Aorta (tissue), 5 donors: ENCODE measurements at regions not wholly inside any gene's neighbourhood (a gene's known extent, or its start where the extent isn't known, plus 50 kb on each side); places are given as distances from the start of the nearest gene placed in this dataset.

ENCODE experiments used
- ATAC-seq: fragments of 200-7000 bp; cut with Tn5 transposase; one replicate; pipeline ENCODE4 v1.9.1; 2022; ENCODE audit warnings: moderate library complexity; ENCODE audit not compliant: low FRiP score
- DNase-seq, 2 donors: peaks; one replicate each; pipeline ENCODE4 v3.0.0-alpha.2; 2020
- H3K27ac ChIP-seq, 2 donors: one replicate each; pipeline ENCODE4 v1.5.1; 2013; ENCODE audit warnings: low read length in 2 of 2, mild to moderate bottlenecking in 2 of 2, moderate library complexity in 2 of 2, control low read depth in 1 of 2, inconsistent platforms in 1 of 2, low read depth in 1 of 2
- H3K27me3 ChIP-seq, 2 donors: one replicate each; pipeline ENCODE4 v1.6.1; 2013; ENCODE audit warnings: control low read depth in 1 of 2, low read length in 1 of 2, mild to moderate bottlenecking in 1 of 2, moderate library complexity in 1 of 2; ENCODE audit not compliant: insufficient read depth in 2 of 2, control insufficient read depth in 1 of 2
- H3K36me3 ChIP-seq, 2 donors: one replicate each; pipeline ENCODE4 v1.6.1; 2013; ENCODE audit warnings: control low read depth in 1 of 2, low read length in 1 of 2, mild to moderate bottlenecking in 1 of 2; ENCODE audit not compliant: insufficient read depth in 2 of 2, control insufficient read depth in 1 of 2
- H3K4me1 ChIP-seq, 2 donors: one replicate each; pipeline ENCODE4 v1.6.1; 2013; ENCODE audit warnings: low read length in 2 of 2, control low read depth in 1 of 2, mild to moderate bottlenecking in 1 of 2, moderate library complexity in 1 of 2; ENCODE audit not compliant: insufficient read depth in 2 of 2, control insufficient read depth in 1 of 2
- H3K4me3 ChIP-seq, 2 donors: one replicate each; pipeline ENCODE4 v1.5.1; 2013; ENCODE audit warnings: low read length in 2 of 2, control low read depth in 1 of 2, mild to moderate bottlenecking in 1 of 2
- H3K9me3 ChIP-seq: one replicate; pipeline ENCODE4 v1.6.1; 2013; ENCODE audit warnings: mild to moderate bottlenecking, low read length; ENCODE audit not compliant: control insufficient read depth
- WGBS, 2 donors: extraction: QIAGEN DNeasy Blood & Tissue Kit; methylation state at CpG; one replicate each; pipeline ENCODE4 v1.1.7; 2013; 5-methylcytosine and 5-hydroxymethylcytosine counted together
- intact Hi-C, 2 donors: fragments of 100-400 bp; cut with DNase I; formaldehyde crosslinking; loops; one replicate each; pipeline versions ENCODE4 v1.14.2 to v1.15.0; 2022
- donor health status: healthy with polysubstance abuse.
- donor health status: Bipolar disorder and iron deficiency.
- donor health status: DM: no; HTN: no; CAD: no.
- donor health status: DM: no; HTN: no; CAD: no.
- donor health status: DM: yes; HTN: yes; CAD: no.

GRCh38 chr3:180382638-180383180 is 219.3 kb upstream of the TTC14 start:
- 15 to 21% methylated on average over 2 of the region's 2 CpGs for WGBS, 2 donors
- no peak for DNase-seq

DNA sequence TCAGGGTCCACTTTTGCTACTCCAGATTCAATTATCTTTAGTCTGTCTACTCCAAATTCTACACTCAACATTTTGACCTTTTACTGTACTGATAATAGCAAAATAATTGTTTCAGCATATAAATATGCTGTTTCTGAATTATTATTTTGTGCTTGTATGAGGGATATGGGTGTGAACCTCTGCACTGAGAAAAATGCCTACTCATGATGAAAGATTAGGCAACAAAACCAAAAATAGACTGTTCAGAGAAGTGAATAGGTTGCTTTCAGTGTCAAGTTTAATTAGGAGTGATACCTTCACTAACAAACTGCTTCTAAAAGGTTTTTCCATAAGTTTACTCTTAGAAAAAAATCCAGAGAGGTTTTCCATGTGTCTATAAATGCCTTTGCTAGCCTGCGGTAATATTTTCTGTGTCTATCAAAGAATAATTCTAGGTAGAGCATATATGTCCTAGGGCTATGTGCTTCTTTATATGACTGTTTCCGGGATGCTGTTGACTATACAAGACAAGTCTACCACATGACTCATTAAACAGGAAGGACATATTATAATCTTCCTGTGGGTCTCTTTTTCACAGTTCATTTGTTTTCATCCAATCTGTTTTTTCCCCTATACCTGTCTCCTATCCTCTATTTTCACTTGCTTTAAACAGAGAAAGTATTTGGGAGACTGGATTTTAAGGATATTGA is 218.5 kb upstream of the TTC14 start:
- no peak for ATAC-seq
- H3K27me3 ChIP-seq = no peaks in the 10 kb centered on the region

More at GRCh38 chr3:180382638-180383180, 219.3 kb upstream of the TTC14 start:
- H3K9me3 ChIP-seq = no peaks in the 10 kb centered on the region
- no peaks in the 10 kb centered on the region for H3K27me3 ChIP-seq
- no peak for ATAC-seq
- no peaks in the 10 kb centered on the region for H3K4me1 ChIP-seq
- intact Hi-C loops = no loop called here
- no peak overlapping the region for H3K27ac ChIP-seq
- H3K36me3 ChIP-seq = no peaks in the 10 kb centered on the region
- no peak overlapping the region for H3K4me3 ChIP-seq

DNA sequence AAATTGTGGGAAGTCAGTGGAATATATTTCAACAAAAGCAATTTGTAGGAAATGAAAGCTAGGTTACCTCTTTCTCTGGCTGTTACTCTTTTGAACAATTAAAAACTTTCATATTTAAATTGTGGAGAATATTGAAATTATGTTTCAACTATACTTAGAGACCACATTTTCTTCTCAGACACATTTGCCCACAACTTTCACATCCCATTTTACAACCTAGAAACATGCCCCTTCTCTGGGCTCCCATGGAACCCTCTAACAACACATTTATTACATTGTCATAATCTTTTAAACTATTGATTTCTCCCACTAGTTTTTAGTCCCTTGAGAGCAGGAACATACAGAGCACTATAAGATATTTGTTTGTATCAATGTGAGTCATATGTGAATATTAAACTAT is 211.7 kb upstream of the TTC14 start:
- Histone ChIP-seq H3K27me3 (no peaks in the 10 kb centered on the region), H3K4me1 (no peaks in the 10 kb centered on the region), H3K9me3 (no peaks in the 10 kb centered on the region), H3K36me3 (no peaks in the 10 kb centered on the region), H3K27ac (no peak overlapping the region), H3K4me3 (no peak overlapping the region)
- ATAC-seq (no peak), DNase-seq (no peak)
- intact Hi-C loops = no loop called here

More for the DNA sequence above, 218.5 kb upstream of the TTC14 start:
- 90 to 96% methylated on average over 2 of the region's 2 CpGs for WGBS, 2 donors
- Histone ChIP-seq H3K9me3 (no peaks in the 10 kb centered on the region), H3K36me3 (no peaks in the 10 kb centered on the region), H3K4me3 (no peak overlapping the region), H3K27ac (no peak overlapping the region), H3K4me1 (no peaks in the 10 kb centered on the region)
- intact Hi-C loops = no loop called here
- no peak for DNase-seq

DNA sequence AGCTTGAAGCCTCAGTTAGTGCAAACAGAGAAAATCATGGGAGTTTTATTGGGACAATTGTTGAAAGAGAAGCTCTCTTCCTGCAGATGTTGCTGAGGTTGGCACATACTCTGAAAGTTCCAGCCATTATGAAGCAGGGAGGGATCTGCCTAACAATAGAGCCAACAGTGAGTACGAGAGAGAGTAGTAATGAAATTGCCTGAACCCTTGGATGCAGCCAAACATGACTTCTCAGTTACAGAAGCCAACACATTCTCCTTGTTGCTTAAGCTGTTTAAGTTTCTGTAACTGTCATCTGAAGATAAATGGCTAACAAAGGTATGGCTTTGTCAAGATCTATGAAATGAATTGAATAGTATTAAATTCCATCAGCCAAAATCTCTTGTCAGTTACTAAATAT is 211.0 kb upstream of the TTC14 start:
- Histone ChIP-seq H3K27ac (no peak overlapping the region), H3K27me3 (no peaks in the 10 kb centered on the region), H3K4me3 (no peak overlapping the region), H3K9me3 (no peaks in the 10 kb centered on the region), H3K36me3 (no peaks in the 10 kb centered on the region), H3K4me1 (no peaks in the 10 kb centered on the region)
- DNase-seq = no peak
- ATAC-seq = no peak
- intact Hi-C loops = no loop called here
- 30 to 39% methylated on average over 1 of the region's 1 CpG for WGBS, 2 donors

DNA sequence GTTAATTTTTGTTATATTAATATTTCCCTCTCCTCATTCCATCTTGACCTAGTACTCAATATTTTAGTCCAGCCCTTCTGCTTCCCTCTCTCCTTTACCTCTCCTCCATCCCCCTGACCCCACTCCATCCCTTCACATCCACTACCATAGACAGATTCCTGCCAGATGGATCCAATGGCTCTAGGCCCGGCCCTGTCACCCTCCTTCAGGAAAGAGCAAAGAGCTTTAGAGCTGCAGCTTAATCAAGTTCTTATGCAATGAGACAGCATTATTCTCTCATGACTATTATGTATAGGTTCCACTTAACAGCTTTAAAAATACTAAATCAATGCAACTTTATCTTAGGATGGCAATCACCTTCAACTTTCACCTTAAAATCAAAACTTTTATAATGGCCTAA is 200.7 kb upstream of the TTC14 start:
- H3K27ac ChIP-seq = no peak overlapping the region
- ATAC-seq (no peak), DNase-seq (no peak)
- H3K27me3 ChIP-seq = no peaks in the 10 kb centered on the region
- no peaks in the 10 kb centered on the region for H3K4me1 ChIP-seq
- H3K9me3 ChIP-seq = no peaks in the 10 kb centered on the region
- H3K4me3 ChIP-seq = no peak overlapping the region
- WGBS, 2 donors = 64 to 67% methylated on average over 1 of the region's 1 CpG
- no peaks in the 10 kb centered on the region for H3K36me3 ChIP-seq
- intact Hi-C loops = no loop called here

DNA sequence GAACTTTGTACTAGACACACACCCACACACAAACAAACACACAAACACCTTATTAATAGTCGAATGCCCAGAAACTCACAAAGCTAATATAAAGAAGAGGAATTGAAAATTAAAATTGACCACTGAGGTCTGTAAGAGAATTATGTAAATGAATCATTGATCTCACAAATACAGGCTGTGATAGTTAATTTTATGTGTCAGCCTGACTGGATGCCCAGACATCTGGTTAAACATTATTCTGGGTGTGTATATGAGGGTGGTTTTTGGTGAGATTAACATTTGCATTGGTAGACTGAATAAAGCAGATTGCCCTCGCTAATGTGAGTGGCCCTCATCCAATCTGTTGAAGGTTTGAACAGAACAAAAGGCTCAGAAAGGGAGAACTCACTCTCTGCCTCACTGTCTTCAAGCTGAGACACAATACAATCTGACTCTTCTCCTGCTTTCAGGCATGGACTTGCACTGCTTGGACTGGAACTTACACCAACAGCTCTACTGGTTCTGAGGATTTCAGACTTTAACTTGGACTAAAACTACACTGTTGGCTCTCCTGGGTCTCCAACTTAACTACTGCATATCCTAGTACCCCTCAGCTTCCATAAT is 199.4 kb upstream of the TTC14 start:
- H3K9me3 ChIP-seq = no peaks in the 10 kb centered on the region
- H3K27ac ChIP-seq = no peak overlapping the region
- no peaks in the 10 kb centered on the region for H3K27me3 ChIP-seq
- H3K4me1 ChIP-seq = no peaks in the 10 kb centered on the region
- H3K4me3 ChIP-seq = no peak overlapping the region
- no peaks in the 10 kb centered on the region for H3K36me3 ChIP-seq
- DNase-seq (no peak), ATAC-seq (no peak)
- intact Hi-C loops = no loop called here
- WGBS, 2 donors = 64 to 70% methylated on average over 2 of the region's 2 CpGs

DNA sequence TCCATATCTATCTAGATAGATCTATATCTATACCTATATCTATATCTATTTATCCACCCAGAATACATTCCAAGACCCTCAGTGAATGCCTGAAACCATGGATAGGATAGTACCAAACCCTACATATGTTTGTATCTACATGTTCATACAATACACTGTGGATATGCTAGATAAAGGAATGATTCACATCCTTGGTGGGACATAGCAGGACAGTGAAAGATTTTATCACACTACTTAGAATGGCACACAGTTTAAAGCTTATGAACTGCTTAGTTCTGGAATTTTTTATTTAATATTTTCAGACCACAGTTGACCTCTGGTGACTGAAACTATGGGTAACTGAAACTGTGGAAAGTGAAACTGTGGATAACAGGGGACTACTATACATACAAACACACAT is 198.8 kb upstream of the TTC14 start:
- H3K4me1 ChIP-seq = no peaks in the 10 kb centered on the region
- no peak for DNase-seq
- no peak overlapping the region for H3K4me3 ChIP-seq
- no peaks in the 10 kb centered on the region for H3K27me3 ChIP-seq
- no peaks in the 10 kb centered on the region for H3K36me3 ChIP-seq
- no peak for ATAC-seq
- H3K27ac ChIP-seq = no peak overlapping the region
- no peaks in the 10 kb centered on the region for H3K9me3 ChIP-seq
- intact Hi-C loops = no loop called here

DNA sequence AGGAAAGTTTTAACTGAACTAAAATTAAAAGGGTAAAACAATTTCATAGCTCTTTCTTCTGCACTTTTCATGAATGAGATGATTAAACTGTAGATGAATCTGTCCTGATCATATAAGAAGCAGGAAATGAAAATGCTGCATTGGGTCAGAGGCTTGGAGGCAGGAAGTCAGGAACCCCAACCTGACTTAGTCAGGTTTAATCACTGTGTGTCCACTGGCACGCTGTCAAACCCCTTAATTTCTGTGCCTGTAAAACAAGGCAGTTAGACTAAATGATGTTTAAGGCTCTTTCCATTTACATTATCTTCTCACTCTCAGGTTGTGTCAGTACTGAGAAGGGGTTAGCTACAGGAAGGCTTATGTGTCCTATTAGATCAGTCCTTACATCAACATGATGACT is 193.3 kb upstream of the TTC14 start:
- H3K27ac ChIP-seq = no peak overlapping the region
- no peaks in the 10 kb centered on the region for H3K36me3 ChIP-seq
- ATAC-seq (no peak), DNase-seq (no peak)
- no peaks in the 10 kb centered on the region for H3K9me3 ChIP-seq
- no peak overlapping the region for H3K4me3 ChIP-seq
- 60 to 63% methylated on average over 1 of the region's 1 CpG for WGBS, 2 donors
- H3K4me1 ChIP-seq = no peaks in the 10 kb centered on the region
- H3K27me3 ChIP-seq = no peaks in the 10 kb centered on the region
- intact Hi-C loops = no loop called here

- no peak for DNase-seq
Measured at GRCh38 chr3:180409170-180409569, 192.8 kb upstream of the TTC14 start.

More at GRCh38 chr3:180409170-180409569, 192.8 kb upstream of the TTC14 start:
- Histone ChIP-seq H3K4me3 (no peak overlapping the region), H3K27me3 (no peaks in the 10 kb centered on the region), H3K9me3 (no peaks in the 10 kb centered on the region), H3K27ac (no peak overlapping the region), H3K4me1 (no peaks in the 10 kb centered on the region), H3K36me3 (no peaks in the 10 kb centered on the region)
- ATAC-seq = no peak
- intact Hi-C loops = no loop called here
